H1 (cell line): ENCODE measurements at regions not wholly inside any gene's neighbourhood (a gene's known extent, or its start where the extent isn't known, plus 50 kb on each side); places are given as distances from the start of the nearest gene placed in this dataset.

Experiments
- CTCF ChIA-PET: fragments of 300-600 bp; sonication (Branson Sonifier 250); formaldehyde crosslinking; loops from one replicate; lab custom pipeline; 2021; ENCODE audit not compliant: partially characterized antibody; lab: Charles Lee
- POLR2A ChIA-PET: fragments of 300-600 bp; sonication (Branson Sonifier 250); formaldehyde crosslinking; loops from one replicate; lab custom pipeline; 2021; ENCODE audit warnings: inconsistent platforms; ENCODE audit not compliant: partially characterized antibody; lab: Charles Lee
- DNase-seq, 2 experiments: peaks; one replicate each; pipeline versions ENCODE4 v3.0.0 to v3.0.0-alpha.2; 2010 to 2022; ENCODE audit warnings: low spot score in 2 of 2, low read depth in 1 of 2, mixed read lengths in 1 of 2
- FAIRE-seq: peaks from 2 replicates; lab custom pipeline; 2011; peaks lifted over from hg19 to GRCh38; lab: Jason Lieb, UNC
- H2AFZ ChIP-seq: 2 replicates; pipeline ENCODE4 v1.8.1; 2012; ENCODE audit warnings: low read length, inconsistent platforms
- H2AK5ac ChIP-seq: 2 replicates; pipeline ENCODE4 v1.6.1; 2013; ENCODE audit warnings: low read depth, low read length
- H2BK120ac ChIP-seq: replicated peaks from 2 replicates; pipeline ENCODE3; 2013; ENCODE audit warnings: low read depth, low read length, inconsistent platforms
- H2BK12ac ChIP-seq: 2 replicates; pipeline ENCODE4 v1.6.1; 2013; ENCODE audit warnings: low read depth, low read length
- H2BK15ac ChIP-seq: 2 replicates; pipeline ENCODE4 v1.6.1; 2013; ENCODE audit warnings: low read length
- H2BK20ac ChIP-seq: 2 replicates; pipeline ENCODE4 v1.6.1; 2013; ENCODE audit warnings: low read length
- H2BK5ac ChIP-seq: 2 replicates; pipeline ENCODE4 v1.6.1; 2013; ENCODE audit warnings: low read depth, low read length
- H3K14ac ChIP-seq: 2 replicates; pipeline ENCODE4 v1.6.1; 2013; ENCODE audit warnings: inconsistent platforms; ENCODE audit not compliant: insufficient read length
- H3K18ac ChIP-seq: 2 replicates; pipeline ENCODE4 v1.6.1; 2013; ENCODE audit warnings: low read length; ENCODE audit errors: extremely low read depth
- H3K23ac ChIP-seq: 2 replicates; pipeline ENCODE4 v1.6.1; 2013; ENCODE audit warnings: inconsistent platforms; ENCODE audit not compliant: insufficient read length
- H3K23me2 ChIP-seq: 2 replicates; pipeline ENCODE4 v1.6.1; 2013; ENCODE audit warnings: low read depth, low read length
- H3K27ac ChIP-seq: 2 replicates; pipeline ENCODE4 v1.6.1; 2011; ENCODE audit warnings: low read depth, low read length, inconsistent platforms
- H3K27me3 ChIP-seq, 4 experiments: replicated peaks in 1 of 4; 1 replicate in 1 of 4; 2 replicates in 3 of 4; pipeline versions ENCODE4 v1.6.1 to v1.8.1; 2011 to 2013; ENCODE audit warnings: low read length in 3 of 4, mild to moderate bottlenecking in 3 of 4, inconsistent platforms in 2 of 4, mixed read lengths in 2 of 4, moderate library complexity in 1 of 4; ENCODE audit not compliant: control insufficient read depth in 3 of 4, insufficient read depth in 3 of 4; ENCODE audit errors: extremely low read depth in 1 of 4
- H3K36me3 ChIP-seq, 4 experiments: 2 replicates each; pipeline versions ENCODE4 v1.6.1 to v1.8.1; 2011 to 2013; ENCODE audit warnings: mild to moderate bottlenecking in 4 of 4, low read length in 3 of 4, moderate library complexity in 2 of 4, control low read depth in 1 of 4, inconsistent platforms in 1 of 4; ENCODE audit not compliant: insufficient read depth in 4 of 4, control insufficient read depth in 2 of 4
- H3K4ac ChIP-seq: replicated peaks from 2 replicates; pipeline ENCODE3; 2013; ENCODE audit warnings: low read length, low read depth, mixed read lengths, inconsistent platforms; ENCODE audit not compliant: insufficient read length
- H3K4me1 ChIP-seq, 4 experiments: replicated peaks in 1 of 4; 1 replicate in 1 of 4; 2 replicates in 3 of 4; pipeline versions ENCODE4 v1.6.1 to v1.8.1; 2011 to 2013; ENCODE audit warnings: low read length in 3 of 4, inconsistent platforms in 2 of 4, mixed read lengths in 1 of 4; ENCODE audit not compliant: insufficient read depth in 4 of 4, control insufficient read depth in 3 of 4
- H3K4me2 ChIP-seq, 2 experiments: 2 replicates each; pipeline versions ENCODE4 v1.6.1 to v1.8.1; 2011 to 2013; ENCODE audit warnings: low read depth in 2 of 2, low read length in 2 of 2, control low read depth in 1 of 2, inconsistent platforms in 1 of 2, mild to moderate bottlenecking in 1 of 2; ENCODE audit not compliant: insufficient read depth in 1 of 2
- H3K4me3 ChIP-seq, 4 experiments: fragments of 200-600, 300-600 bp in 1 of 4; sonication (generic), shearing (Covaris generic), sonication (Bioruptor Twin) in 1 of 4; 2 replicates each; pipeline versions ENCODE4 v1.5.1 to v1.8.1; 2011 to 2016; ENCODE audit warnings: low read length in 4 of 4, low read depth in 3 of 4, control low read depth in 2 of 4, inconsistent platforms in 2 of 4, mild to moderate bottlenecking in 2 of 4, mixed read lengths in 1 of 4, moderate library complexity in 1 of 4; ENCODE audit not compliant: insufficient read depth in 2 of 4; ENCODE audit errors: extremely low read depth in 1 of 4
- H3K56ac ChIP-seq: replicated peaks from 2 replicates; pipeline ENCODE3; 2013; ENCODE audit warnings: low read depth, mild to moderate bottlenecking, mixed read lengths, low read length, inconsistent platforms; ENCODE audit not compliant: insufficient read length
- H3K79me1 ChIP-seq: 2 replicates; pipeline ENCODE4 v1.6.1; 2013; ENCODE audit warnings: low read depth, low read length, control low read depth
- H3K79me2 ChIP-seq, 2 experiments: 2 replicates each; pipeline versions ENCODE4 v1.6.1 to v1.8.1; 2012 to 2013; ENCODE audit warnings: low read length in 2 of 2, mild to moderate bottlenecking in 2 of 2, inconsistent platforms in 1 of 2; ENCODE audit not compliant: insufficient read depth in 2 of 2, control insufficient read depth in 1 of 2
- H3K9ac ChIP-seq, 4 experiments: replicated peaks in 1 of 4; 1 replicate in 1 of 4; 2 replicates in 3 of 4; pipeline versions ENCODE4 v1.6.1 to v1.8.1; 2011 to 2013; ENCODE audit warnings: low read depth in 3 of 4, low read length in 3 of 4, control low read depth in 2 of 4, mild to moderate bottlenecking in 2 of 4, moderate library complexity in 2 of 4, inconsistent platforms in 1 of 4; ENCODE audit errors: extremely low read depth in 1 of 4
- H3K9me3 ChIP-seq, 2 experiments: 2 replicates each; pipeline versions ENCODE4 v1.6.1 to v1.8.1; 2012 to 2013; ENCODE audit warnings: mild to moderate bottlenecking in 2 of 2, moderate library complexity in 2 of 2, control low read depth in 1 of 2, inconsistent platforms in 1 of 2, low read depth in 1 of 2, low read length in 1 of 2, mixed read lengths in 1 of 2; ENCODE audit not compliant: insufficient read depth in 2 of 2
- H4K20me1 ChIP-seq, 2 experiments: replicated peaks in 1 of 2; 2 replicates each; pipeline versions ENCODE3 to v1.8.1; 2011 to 2013; ENCODE audit warnings: inconsistent platforms in 2 of 2, low read length in 2 of 2, mild to moderate bottlenecking in 1 of 2; ENCODE audit not compliant: insufficient read depth in 2 of 2, control insufficient read depth in 1 of 2
- H4K5ac ChIP-seq: 2 replicates; pipeline ENCODE4 v1.6.1; 2013; ENCODE audit warnings: low read length, low read depth, mixed read lengths, inconsistent platforms; ENCODE audit not compliant: insufficient read length
- H4K8ac ChIP-seq: 2 replicates; pipeline ENCODE4 v1.8.0; 2013; ENCODE audit warnings: mild to moderate bottlenecking, moderate library complexity, low read length, inconsistent platforms; ENCODE audit not compliant: insufficient read depth; ENCODE audit errors: extremely low read depth
- H4K91ac ChIP-seq: replicated peaks from 2 replicates; pipeline ENCODE3; 2013; ENCODE audit warnings: low read length, mixed read lengths, inconsistent platforms; ENCODE audit not compliant: insufficient read length
- CBX5 ChIP-seq: fragments of 300-800, 300-1000 bp; sonication (generic); IDR thresholded peaks from 2 replicates; pipeline ENCODE4 v1.7.1; 2016; ENCODE audit warnings: antibody characterized with exemption, low read length, low read depth
- CREB1 ChIP-seq: IDR thresholded peaks from 2 replicates; pipeline ENCODE4 v1.6.1; 2012; ENCODE audit warnings: inconsistent platforms
- EP300 ChIP-seq, 2 experiments: IDR thresholded peaks; 1 replicate in 1 of 2; 2 replicates in 1 of 2; pipeline ENCODE4 v1.6.1; 2011 to 2012; ENCODE audit warnings: low read depth in 2 of 2, low read length in 2 of 2, mild to moderate bottlenecking in 2 of 2, borderline replicate concordance in 1 of 2, inconsistent platforms in 1 of 2, moderate library complexity in 1 of 2
- EZH2 ChIP-seq: fragments of 200-600 bp; sonication (generic); IDR thresholded peaks from 2 replicates; pipeline ENCODE4 v1.7.1; 2012; ENCODE audit warnings: low read depth, mild to moderate bottlenecking, moderate library complexity, low read length, inconsistent platforms; ENCODE audit not compliant: severe bottlenecking
- HDAC6 ChIP-seq: IDR thresholded peaks from one replicate; pipeline ENCODE4 v1.7.1; 2012; ENCODE audit warnings: low read depth, mild to moderate bottlenecking, inconsistent platforms, low read length, moderate library complexity
- JUND ChIP-seq: IDR thresholded peaks from 2 replicates; pipeline ENCODE4 v1.6.1; 2011; ENCODE audit warnings: mild to moderate bottlenecking, improper control_type of control experiment, low read length
- KDM1A ChIP-seq: fragments of 200-600, 300-600 bp; sonication (generic); IDR thresholded peaks from 2 replicates; pipeline ENCODE4 v1.7.1; 2016; ENCODE audit warnings: mild to moderate bottlenecking, low read length, borderline replicate concordance
- KDM4A ChIP-seq: IDR thresholded peaks from one replicate; pipeline ENCODE4 v1.7.1; 2012; ENCODE audit warnings: low read depth, mild to moderate bottlenecking, moderate library complexity, low read length, inconsistent platforms; ENCODE audit not compliant: severe bottlenecking
- SIN3A ChIP-seq, 2 experiments: IDR thresholded peaks in 1 of 2; conservative IDR thresholded peaks in 1 of 2; 2 replicates each; pipeline ENCODE4 v1.6.1; 2011 to 2012; ENCODE audit warnings: low read length in 2 of 2, improper control_type of control experiment in 1 of 2, low read depth in 1 of 2, mild to moderate bottlenecking in 1 of 2
- SP2 ChIP-seq: IDR thresholded peaks from 2 replicates; pipeline ENCODE4 v1.6.1; 2012; ENCODE audit warnings: mild to moderate bottlenecking, low read length, inconsistent platforms
- TAF1 ChIP-seq: IDR thresholded peaks from 2 replicates; pipeline ENCODE4 v1.6.1; 2011; ENCODE audit warnings: mild to moderate bottlenecking, low read depth, low read length
- TAF7 ChIP-seq: optimal IDR thresholded peaks from 2 replicates; pipeline ENCODE3; 2011; ENCODE audit warnings: low read depth, mild to moderate bottlenecking, inconsistent platforms, low read length, moderate library complexity, borderline replicate concordance
- USF2 ChIP-seq: IDR thresholded peaks from 2 replicates; pipeline ENCODE4 v1.6.1; 2011; ENCODE audit warnings: low read length, improper control_type of control experiment
- WGBS, 2 experiments: shearing (Covaris generic) in 1 of 2; methylation state at CpG; one replicate each; pipeline versions ENCODE4 v1.1.6 to v1.1.7; 2013 to 2015; ENCODE audit warnings: low lambda C conversion rate in 2 of 2, mixed read lengths in 2 of 2, inconsistent platforms in 1 of 2, low coverage in 1 of 2, missing lambda C conversion rate in 1 of 2; ENCODE audit not compliant: insufficient replicate concordance in 2 of 2, insufficient coverage in 1 of 2, insufficient read length in 1 of 2; ENCODE audit errors: extremely low coverage in 1 of 2, missing lambda C conversion rate in 1 of 2; 5-methylcytosine and 5-hydroxymethylcytosine counted together

GRCh38 chr7:110084181-110084807 lies 1006.6 kb upstream of the LRRN3 start:
- Histone ChIP-seq H3K4ac (no peak overlapping the region), H4K8ac (no peak overlapping the region), H4K20me1 (no peaks in the 10 kb centered on the region), H2AFZ (no peak overlapping the region), H2AK5ac (no peak overlapping the region), H3K9ac (no peak overlapping the region), H3K27me3 (no peaks in the 10 kb centered on the region), H3K79me2 (no peaks in the 10 kb centered on the region), H4K91ac (no peak overlapping the region), H2BK12ac (no peak overlapping the region), H3K9me3 (peaks cover 0 to 4% of the 10 kb centered on the region in 2 experiments; a peak in 2 of 4 replicates), H2BK5ac (no peak overlapping the region), H3K23me2 (no peaks in the 10 kb centered on the region), H3K4me3 (no peak overlapping the region), H3K18ac (no peak overlapping the region), H3K4me2 (no peak overlapping the region), H3K27ac (no peak overlapping the region), H3K23ac (no peak overlapping the region), H3K14ac (no peak overlapping the region), H2BK15ac (no peak overlapping the region), H3K79me1 (no peaks in the 10 kb centered on the region), H2BK120ac (no peak overlapping the region), H2BK20ac (no peak overlapping the region), H3K36me3 (no peaks in the 10 kb centered on the region), H4K5ac (no peak overlapping the region), H3K56ac (no peak overlapping the region), H3K4me1 (no peaks in the 10 kb centered on the region)
- CTCF ChIA-PET: no interaction called here
- DNase-seq (no peak), FAIRE-seq (no peak)
- POLR2A ChIA-PET: no interaction called here
- 94% methylated on average over 5 of the region's 5 CpGs; no CpG with 5 or more reads in 1 of the 2 experiments for WGBS, 2 experiments
- no peak for TF ChIP-seq HDAC6
- no peak for TF ChIP-seq CREB1
- TF ChIP-seq JUND: no peak
- TF ChIP-seq KDM4A: no peak
- TF ChIP-seq SP2: no peak
- TF ChIP-seq CBX5: no peak
- TF ChIP-seq EZH2: no peak
- TF ChIP-seq EP300 (IDR thresholded peaks at IDR 0.05; ENCODE audit: borderline replicate concordance in 1 of 2, low read depth in 2 of 2, low read length in 2 of 2): no peak
- TF ChIP-seq TAF1: no peak
- no peak for TF ChIP-seq SIN3A (conservative IDR thresholded peaks at IDR 0.05 in 1 of 2, IDR thresholded peaks at IDR 0.05 in 1 of 2; ENCODE audit: low read depth in 1 of 2, low read length in 2 of 2)
- TF ChIP-seq KDM1A: no peak
- TF ChIP-seq USF2: no peak
- no peak for TF ChIP-seq TAF7
